D721Med (cell line): ENCODE measurements at regions not wholly inside any gene's neighbourhood (a gene's known extent, or its start where the extent isn't known, plus 50 kb on each side); places are given as distances from the start of the nearest gene placed in this dataset.
A peak's percentile ranks its signal among the peaks of the same experiment; 100 is the strongest.
"Not testable (repeated sequence)": the region's sequence is repeated elsewhere in the genome, so short reads cannot be mapped to it uniquely, and the experiment has no call there.

Source experiments
- DNase-seq: peaks from one replicate; pipeline ENCODE4 v3.0.0; 2011; ENCODE audit warnings: low spot score; ENCODE audit not compliant: insufficient read length
- FAIRE-seq: peaks from 2 replicates; lab custom pipeline; 2011; peaks lifted over from hg19 to GRCh38; lab: Jason Lieb, UNC
- TF ChIP-seq, protein P1 (sequence below): IDR thresholded peaks from 2 replicates; pipeline ENCODE4 v1.5.1; 2012; ENCODE audit warnings: mild to moderate bottlenecking, control low read depth; ENCODE audit not compliant: insufficient read depth; ENCODE audit errors: missing control alignments

- TF ChIP-seq, protein P1, sequence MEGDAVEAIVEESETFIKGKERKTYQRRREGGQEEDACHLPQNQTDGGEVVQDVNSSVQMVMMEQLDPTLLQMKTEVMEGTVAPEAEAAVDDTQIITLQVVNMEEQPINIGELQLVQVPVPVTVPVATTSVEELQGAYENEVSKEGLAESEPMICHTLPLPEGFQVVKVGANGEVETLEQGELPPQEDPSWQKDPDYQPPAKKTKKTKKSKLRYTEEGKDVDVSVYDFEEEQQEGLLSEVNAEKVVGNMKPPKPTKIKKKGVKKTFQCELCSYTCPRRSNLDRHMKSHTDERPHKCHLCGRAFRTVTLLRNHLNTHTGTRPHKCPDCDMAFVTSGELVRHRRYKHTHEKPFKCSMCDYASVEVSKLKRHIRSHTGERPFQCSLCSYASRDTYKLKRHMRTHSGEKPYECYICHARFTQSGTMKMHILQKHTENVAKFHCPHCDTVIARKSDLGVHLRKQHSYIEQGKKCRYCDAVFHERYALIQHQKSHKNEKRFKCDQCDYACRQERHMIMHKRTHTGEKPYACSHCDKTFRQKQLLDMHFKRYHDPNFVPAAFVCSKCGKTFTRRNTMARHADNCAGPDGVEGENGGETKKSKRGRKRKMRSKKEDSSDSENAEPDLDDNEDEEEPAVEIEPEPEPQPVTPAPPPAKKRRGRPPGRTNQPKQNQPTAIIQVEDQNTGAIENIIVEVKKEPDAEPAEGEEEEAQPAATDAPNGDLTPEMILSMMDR, result no peak
- DNase-seq (no peak), FAIRE-seq (no peak)
These were observed 114.2 kb downstream of the OR2B2 start for GRCh38 chr6:27797960-27798359.

- not testable (repeated sequence) for DNase-seq, FAIRE-seq
These were observed 115.3 kb downstream of the OR2B2 start for GRCh38 chr6:27796736-27797481.

DNA sequence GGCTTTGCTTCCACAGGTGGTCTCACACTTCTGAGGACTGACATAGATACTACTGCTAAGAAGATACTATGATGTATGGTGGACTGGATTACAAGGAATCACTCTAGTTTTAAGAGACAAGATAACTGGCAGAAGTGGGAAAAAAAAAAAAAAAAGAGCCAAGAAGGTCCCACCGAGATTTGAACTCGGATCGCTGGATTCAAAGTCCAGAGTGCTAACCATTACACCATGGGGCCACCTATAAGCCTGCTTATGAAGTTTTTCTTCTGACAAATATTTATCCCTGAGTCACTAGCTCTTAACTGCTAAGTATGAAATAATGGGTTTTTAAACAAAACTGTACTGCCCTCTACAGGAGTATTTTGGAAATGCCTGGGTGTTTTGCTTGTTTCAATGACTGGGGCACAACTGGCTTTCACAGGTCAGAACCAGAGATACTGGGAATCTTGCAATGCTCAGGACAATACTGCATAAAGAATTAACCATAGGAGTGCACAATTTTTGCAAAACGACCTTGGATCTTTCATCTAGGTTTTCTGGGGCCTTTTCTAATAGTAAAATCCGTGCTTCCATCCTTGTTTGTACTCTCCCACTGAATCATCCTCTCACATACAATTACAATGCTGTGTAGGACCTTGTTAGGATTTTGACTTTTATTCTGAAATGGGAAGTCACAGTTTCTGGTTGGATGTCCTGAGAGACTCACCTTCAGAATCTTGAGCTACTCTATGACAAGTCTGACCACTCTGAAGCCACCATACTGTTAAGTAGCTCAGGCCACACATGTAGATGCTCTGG is 116.3 kb downstream of the OR2B2 start:
- DNase-seq (no peak), FAIRE-seq (no peak)
- TF ChIP-seq, protein P1, result peak; percentile 76

- DNase-seq (no peak), FAIRE-seq (no peak)
- TF ChIP-seq, protein P1, result no peak
These were observed 120.8 kb downstream of the OR2B2 start for GRCh38 chr6:27791182-27791943.

GRCh38 chr6:27788376-27788775 is 123.8 kb downstream of the OR2B2 start:
- not testable (repeated sequence) for DNase-seq, FAIRE-seq

DNA sequence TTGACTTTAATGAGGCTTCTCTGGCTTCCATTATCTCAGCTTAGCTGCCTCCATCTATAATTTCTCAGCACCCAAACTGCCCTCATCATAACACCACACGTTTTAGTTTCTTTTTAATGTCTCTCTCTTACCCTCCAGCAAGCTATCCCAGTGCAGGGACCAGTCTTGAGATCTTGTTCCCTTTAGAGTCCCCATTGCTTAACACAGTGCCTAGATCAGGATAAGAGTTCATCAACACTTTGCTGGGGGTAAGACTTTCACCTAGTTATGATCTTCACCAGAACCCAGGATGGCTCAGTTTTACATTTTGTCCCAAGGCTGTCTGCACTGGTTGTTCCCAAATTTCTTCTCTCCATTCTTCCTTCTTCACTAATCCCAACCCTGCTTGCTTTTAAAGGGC is 126.1 kb downstream of the OR2B2 start:
- FAIRE-seq (no peak), DNase-seq (no peak)

DNA sequence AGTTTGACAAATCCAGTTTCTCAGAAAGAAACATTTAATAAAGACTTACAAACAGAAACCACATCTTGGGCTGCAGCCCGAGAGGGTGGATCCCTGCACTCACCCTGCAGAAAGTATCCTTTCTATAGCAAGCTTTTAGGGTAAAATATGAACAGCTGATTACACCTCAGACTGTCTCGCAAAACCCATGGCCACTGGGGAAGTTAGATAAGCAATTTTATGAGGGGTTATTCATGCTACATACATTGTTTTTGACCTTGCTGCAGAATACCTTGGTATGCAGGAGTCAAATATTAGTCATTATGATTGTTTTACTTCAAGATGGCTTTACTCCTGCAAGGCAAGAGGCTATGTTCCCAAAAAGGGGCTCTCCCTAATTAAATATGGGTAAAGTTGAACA is 126.9 kb downstream of the OR2B2 start:
- TF ChIP-seq, protein P1, result no peak
- no peak for DNase-seq
- no peak for FAIRE-seq

More for the DNA sequence above, 126.1 kb downstream of the OR2B2 start:
- TF ChIP-seq, protein P1, result no peak
